NCI-H1092 (cell line): ENCODE measurements at regions not wholly inside any gene's neighbourhood (a gene's known extent, or its start where the extent isn't known, plus 50 kb on each side); places are given as distances from the start of the nearest gene placed in this dataset.
"Not testable (repeated sequence)": the region's sequence is repeated elsewhere in the genome, so short reads cannot be mapped to it uniquely, and the experiment has no call there.

ENCODE experiments used
- DNase-seq: peaks from one replicate; lab custom pipeline; 2025; lab: John Stamatoyannopoulos, UW

DNA sequence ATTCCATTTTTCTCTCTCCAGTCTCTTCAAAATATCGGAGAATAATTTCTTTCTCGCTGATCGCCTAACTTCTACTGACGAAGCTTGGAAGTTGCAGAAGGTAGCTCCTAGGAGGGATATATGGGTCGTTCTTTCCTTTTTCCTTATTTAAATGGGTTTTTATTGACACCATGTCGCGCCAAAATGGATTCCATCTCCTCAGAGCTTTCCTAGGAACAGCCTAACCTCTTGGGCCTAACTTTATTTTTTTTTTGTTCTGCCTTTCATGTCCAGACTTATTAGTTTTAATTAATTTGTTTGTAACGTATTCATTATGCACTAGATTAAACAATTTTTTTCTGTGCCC, 92.0 kb upstream of the XIST start:
- DNase-seq, result no peak

DNA sequence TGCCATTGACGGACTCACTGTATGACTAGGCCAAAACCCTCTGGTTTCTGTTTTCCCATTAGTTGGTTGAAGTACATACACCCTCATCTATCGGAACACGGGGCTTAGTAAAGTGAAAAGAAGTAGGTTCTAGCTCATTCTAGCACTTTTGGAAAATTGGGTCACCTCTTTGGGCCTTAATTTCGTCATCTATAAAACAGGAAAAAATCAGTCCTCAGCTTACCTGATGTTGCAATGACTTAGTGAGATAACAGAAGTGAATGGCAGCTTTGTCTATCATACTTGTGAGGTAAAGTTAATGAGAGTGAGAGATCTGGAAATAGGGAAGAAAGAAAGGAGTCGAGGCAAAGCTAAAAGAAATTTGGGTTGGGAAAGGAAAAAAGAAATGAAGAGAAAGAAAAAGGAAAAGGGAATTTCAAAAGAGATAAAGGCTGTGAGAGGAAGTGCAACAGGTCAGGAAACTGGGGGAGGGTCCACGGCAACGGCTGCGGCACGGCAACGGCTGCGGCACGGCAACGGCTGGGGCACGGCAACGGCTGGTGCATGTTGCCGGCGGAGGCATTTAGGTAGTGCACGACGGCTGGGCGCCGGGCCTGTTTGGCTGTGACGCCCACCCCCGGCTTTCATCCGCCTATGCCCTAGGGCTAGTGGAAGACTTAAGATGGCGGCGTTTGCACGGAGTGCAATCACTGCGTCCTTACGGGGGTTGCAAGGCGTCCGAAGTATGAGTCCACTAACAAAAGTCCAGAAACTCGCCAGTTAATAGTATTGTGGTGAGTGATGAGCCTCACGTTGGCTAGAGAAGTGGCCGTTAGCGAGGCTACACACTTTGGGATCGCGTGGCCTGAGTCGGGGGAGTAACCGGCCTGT, 91.4 kb upstream of the XIST start:
- DNase-seq, result peak; percentile 86

DNA sequence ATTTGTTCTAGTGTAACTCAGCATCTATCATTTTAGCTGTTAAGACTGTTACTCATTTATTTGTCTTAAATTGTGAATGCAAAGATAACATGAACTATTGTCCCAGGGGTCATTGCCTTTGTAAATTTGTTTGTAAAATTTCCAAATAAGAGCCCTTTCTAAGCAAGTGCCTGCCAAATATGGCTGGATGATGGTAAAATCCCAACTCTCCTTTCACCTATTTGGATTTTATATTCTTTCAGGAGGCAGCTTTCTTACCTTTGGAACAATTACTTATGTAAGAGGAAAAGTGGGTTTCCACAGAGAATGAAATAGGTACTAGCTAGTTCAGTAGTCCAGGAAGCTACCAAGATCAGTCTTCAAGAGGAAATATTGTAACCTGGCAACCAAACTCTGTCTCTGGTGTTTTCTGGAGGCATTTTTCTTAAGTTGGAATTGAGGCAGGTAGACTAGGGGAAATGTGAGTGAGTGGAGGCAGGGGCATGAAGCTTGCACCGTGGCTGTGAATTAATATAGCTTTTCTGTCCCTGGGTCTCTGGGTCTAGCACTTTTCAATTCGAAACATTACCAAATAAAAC, 88.5 kb upstream of the XIST start:
- DNase-seq, result no peak

DNA sequence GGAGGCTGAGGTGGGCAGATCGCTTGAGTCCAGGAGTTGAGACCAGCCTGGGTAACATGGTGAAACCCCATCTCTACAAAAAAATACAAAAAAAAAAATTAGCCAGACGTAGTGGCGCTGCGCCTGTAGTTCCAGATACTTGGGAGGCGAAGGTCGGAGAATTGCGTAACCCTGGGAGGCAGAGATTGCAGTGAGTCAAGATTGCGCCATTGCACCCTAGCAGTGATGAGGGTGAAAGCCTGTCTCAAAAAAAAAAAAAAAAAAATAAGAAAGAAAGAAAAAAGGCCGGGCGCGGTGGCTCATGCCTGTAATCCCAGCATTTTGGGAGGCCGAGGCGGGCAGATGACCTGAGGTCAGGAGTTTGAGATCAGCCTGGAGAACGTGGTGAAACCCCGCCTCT, 85.3 kb upstream of the XIST start:
- DNase-seq, result not testable (repeated sequence)

DNA sequence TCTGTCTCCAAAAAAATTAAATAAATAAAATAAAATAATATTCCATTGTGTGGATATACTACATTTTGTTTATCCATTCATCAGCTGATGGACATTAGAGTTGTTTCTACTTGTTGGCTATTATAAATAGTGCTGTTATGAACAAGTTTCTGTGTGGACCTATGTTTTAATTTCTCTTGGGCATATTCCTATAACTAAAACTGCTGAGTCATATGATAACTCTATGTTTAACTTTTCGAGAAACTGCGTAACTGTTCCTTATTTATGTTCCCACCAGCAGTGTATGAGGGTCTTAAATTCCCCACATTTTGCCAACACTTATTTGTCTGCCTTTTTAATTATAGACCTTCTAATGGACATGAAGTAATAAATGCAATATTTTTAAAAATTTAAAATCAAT, 80.0 kb upstream of the XIST start:
- no peak for DNase-seq

DNA sequence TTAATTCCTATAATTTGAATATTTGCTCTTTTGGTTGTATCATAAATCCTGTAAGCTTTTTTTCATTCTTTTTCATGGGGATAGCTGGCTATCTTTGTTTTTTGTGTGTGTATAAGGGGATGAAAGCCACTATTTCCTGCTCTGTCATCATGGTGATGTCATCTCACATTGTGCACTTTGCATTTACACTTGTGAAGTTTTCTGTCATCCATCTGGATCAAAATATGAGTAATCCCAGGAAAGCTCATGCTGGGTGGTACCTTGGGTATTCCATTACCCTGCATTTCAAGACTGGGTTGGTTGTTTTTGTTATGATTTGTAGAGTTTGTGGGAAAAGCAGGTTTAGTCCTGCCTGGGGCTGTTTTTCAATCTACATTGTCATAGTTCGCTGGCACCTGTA, 77.8 kb upstream of the XIST start:
- DNase-seq, result no peak

DNA sequence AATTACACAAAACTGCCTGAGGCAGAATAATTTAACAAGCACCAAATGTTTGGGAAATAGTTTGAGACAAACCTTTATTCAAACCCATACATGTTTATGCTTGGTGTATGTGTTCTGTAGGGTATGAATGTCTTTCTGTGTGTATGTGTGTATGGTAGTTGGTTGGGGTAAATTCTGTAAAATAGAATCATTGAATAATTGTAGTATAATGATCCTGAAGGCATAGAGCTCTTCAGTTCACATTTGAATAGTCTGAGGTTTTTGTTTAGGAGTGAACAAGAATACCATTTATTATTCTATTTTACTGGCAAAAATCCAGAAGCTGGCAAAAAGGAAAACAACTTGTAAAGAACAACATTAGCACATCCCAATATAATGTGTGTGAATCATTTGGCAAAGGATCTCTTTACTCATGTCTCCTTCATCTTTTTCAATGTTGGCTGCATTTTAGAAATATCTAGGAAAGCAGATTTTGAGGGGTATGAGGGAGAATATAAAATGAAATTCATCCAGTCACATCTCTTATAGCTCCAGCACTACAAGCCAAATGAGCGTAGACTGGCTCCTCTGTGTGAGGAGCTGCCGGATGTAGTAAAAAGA, 70.4 kb upstream of the XIST start:
- no peak for DNase-seq

DNA sequence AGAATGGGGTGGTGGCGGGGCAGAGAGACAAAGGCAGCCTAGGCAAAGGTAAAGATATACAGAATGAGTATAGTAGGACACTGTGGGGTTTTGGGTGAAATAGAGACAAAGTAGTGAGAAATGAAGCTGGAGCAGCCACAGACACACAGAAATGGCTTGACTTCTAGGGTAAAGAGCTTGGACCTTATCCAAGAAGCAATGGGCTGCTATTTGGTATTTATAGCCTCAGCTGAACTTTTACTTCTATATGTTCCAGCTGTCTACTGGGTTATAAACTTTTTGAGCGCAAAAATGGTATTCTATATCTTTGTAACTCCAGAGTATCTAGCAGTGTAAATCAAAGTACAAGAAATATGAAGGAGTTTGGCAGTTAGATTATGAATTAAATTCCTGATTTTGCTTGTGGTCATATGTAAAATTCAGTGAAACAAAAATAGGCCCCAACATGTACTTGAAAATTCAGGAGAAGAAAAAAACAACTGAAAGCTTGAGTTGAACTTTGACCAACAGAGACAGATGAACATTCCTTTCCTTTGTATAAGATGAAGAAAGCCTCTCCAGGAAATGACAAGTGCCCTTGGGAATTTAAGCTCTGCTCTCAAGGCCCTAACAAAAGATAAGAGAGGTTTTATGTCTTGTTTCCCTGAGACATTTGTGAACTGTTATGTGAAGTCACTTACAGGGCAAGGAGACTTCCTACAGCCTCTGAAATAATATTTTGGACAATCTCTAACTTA, 64.6 kb upstream of the XIST start:
- no peak for DNase-seq

DNA sequence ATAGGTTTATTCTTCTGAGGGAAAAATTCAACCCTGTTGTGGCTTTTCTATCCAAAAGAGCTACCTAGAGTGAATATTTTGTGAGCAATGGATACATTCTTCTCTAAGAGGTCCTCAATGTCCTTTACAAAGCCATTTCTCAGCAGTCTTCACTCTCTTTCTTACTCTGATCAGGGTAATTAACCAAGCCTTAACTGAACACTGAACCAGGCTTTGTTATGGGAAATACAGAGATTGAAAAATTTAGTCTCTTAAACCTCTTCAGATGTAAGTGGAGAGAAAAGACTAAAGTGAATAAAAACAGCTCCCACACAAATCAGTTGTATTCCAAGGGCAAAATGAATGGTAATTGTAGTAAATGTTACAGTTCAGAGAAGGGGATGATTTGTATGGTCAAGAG, 64.0 kb upstream of the XIST start:
- DNase-seq, result no peak

DNA sequence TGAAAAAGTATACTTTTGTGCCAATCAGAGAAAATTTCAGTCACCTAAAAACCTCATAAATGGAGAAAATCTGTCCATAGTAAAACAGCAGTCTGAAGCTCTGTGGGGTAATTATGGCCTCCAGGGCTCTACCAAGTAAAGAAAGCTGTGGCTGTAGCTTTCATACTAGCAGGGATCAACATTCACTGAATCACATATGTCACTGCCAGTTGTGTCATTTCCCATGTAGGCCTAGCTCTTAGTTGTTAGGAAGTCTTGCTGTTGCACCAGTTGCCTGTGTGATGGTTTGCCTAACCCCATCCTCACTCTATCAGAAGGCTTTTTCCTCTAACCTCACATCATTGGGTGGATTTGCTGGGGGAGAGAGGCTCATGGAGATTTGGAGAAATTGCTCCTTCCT, 62.3 kb upstream of the XIST start:
- not testable (repeated sequence) for DNase-seq

DNA sequence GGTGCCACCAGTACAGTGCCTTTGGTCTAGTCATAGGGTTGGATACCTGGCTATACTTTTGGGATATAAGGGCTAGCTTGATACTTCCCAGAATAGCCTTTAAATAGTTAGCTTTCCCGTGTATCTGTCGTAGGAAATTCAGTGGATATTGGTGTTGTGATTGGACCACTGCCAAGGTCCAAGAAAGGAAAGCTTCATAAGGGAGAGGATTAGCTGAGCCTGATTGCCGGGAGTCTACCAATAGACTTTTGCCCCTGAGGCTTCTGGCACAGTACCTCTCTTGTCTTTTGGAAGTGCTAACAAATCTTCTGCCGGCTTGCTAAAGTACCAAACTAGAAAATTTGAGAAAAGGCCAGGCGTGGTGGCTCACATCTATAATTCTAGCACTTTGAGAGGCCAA, 61.1 kb upstream of the XIST start:
- no peak for DNase-seq

DNA sequence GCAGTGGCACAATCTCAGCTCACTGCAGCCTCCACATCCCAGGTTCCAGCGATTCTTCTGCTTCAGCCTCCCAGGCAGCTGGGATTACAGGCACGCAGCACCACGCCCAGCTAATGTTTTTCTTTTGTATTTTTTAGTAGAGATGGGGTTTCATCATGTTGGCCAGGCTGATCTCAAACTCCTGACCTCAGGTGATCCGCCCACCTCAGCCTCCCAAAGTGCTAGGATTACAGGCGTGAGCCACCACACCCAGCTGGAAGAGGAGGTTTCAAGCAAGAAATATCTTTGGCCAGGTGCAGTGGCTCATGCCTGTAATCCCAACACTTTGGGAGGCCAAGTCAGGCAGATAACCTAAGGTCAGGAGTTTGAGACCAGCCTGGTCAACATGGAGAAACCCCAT, 59.4 kb upstream of the XIST start:
- not testable (repeated sequence) for DNase-seq

DNA sequence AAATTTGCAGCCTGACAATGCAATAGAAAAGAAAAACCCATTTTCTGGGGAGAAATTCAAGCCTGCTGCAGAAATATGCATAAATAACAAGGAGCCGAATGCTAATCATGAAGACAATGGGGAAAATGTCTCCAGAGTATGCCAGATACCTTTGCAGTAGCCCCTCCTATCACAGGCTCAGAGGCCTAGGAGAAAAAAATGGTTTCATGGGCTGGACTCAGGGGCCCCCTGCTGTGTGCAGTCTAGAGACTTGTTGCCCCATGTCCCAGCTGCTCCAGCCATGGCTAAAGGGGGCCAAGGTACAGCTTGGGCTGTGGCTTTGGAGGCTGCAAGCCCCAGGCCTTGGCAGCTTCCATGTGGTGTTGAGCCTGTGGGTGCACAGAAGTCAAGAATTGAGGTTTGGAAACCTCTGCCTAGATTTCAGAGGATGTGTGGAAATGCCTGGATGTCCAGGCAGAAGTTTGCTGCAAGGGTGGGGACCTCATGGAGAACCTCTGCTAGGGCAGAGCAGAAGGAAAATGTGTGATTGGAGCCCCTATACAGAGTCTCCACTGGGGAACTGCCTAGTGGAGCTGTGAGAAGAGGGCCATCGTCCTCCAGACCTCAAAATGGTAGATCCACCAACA, 53.3 kb upstream of the XIST start:
- not testable (repeated sequence) for DNase-seq

DNA sequence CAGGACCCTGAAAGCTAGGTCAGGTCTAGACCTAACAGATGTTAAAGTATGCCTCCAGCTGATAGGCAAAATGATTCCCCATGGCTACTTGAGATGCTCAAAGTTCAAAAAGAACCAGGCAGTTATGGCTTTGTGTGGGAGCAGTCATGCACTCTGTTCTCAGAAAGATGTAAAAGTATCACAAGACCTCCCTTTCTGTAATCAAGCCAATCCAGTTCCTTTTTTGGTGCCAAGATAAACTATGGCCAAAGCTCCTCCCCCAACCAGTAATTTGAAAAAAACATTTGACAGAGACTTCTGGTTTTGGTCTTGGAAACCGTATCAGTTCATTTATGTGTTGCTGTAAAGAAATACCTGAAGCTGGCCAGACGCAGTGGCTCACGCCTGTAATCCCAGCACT, 51.4 kb upstream of the XIST start:
- no peak for DNase-seq
